KOPT-K1 (cell line): ENCODE measurements at regions not wholly inside any gene's neighbourhood (a gene's known extent, or its start where the extent isn't known, plus 50 kb on each side); places are given as distances from the start of the nearest gene placed in this dataset.

Experiments
- H3K27ac ChIP-seq: fragments of 200-600 bp; sonication (generic); 2 replicates; pipeline ENCODE4 v1.5.1; 2016; ENCODE audit warnings: antibody characterized with exemption, mild to moderate bottlenecking, low read depth, low read length; ENCODE audit not compliant: poor library complexity, severe bottlenecking
- H3K36me3 ChIP-seq: fragments of 200-600 bp; sonication (generic); 2 replicates; pipeline ENCODE4 v1.5.1; 2017; ENCODE audit warnings: antibody characterized with exemption, mild to moderate bottlenecking, low read length, moderate library complexity; ENCODE audit not compliant: insufficient read depth
- H3K9me3 ChIP-seq: fragments of 200-600 bp; sonication (generic); 2 replicates; pipeline ENCODE4 v1.5.1; 2017; ENCODE audit warnings: antibody characterized with exemption, low read length, mild to moderate bottlenecking; ENCODE audit not compliant: insufficient read depth, poor library complexity, severe bottlenecking

DNA sequence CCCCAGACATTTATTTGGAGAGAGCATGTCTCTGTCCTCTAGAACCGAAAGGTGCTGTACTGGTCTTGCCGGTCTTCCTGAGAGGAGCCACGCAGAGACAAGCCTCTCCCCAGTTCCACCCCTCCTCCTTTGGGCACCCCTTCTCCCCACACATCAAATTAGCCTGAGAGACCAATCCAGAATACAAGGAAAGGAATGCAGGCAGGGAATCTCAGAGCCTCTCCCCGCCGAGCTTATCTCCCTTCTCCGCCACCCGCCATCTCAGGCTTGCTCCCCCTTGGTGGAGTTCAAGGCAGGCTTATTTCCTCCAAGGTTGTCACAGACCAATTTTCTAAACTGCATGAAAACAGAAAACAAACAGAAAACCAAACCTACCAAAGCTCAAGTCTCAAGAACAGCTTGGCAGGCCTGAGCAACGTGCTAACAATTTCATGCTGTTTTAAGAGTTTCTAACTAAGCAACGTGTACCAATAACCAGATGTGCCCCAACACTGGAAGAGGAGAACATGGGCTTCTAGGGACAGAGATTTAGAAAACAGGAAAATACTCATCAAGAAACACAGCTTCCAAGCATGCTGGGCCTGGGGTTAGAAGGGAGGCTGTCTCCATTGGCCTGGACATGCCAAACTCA lies 124.5 kb upstream of the PKDCC start:
- H3K36me3 ChIP-seq, result no peaks in the 10 kb centered on the region
- no peaks in the 10 kb centered on the region for H3K9me3 ChIP-seq
- H3K27ac ChIP-seq, result no peak overlapping the region

DNA sequence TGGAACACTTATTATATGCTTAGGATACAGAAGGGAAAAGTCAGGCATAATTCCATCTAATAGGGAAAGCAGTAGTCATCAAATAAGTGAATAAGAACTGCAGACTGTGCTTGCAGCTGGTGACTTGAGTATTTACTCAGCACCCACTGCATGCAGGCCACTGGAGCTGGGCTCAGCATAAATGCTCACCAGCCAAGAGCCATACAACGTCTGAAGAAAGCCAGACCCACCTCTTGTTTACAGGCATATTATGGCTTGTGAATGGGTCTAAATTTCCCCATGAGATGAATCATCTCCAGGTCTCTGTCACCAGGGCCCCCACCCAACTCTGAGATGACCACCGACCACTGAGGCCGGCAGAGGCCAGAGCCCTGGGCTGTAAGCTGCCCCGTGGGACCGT lies 123.8 kb upstream of the PKDCC start:
- H3K36me3 ChIP-seq, result no peaks in the 10 kb centered on the region
- H3K9me3 ChIP-seq, result no peaks in the 10 kb centered on the region
- no peak overlapping the region for H3K27ac ChIP-seq

DNA sequence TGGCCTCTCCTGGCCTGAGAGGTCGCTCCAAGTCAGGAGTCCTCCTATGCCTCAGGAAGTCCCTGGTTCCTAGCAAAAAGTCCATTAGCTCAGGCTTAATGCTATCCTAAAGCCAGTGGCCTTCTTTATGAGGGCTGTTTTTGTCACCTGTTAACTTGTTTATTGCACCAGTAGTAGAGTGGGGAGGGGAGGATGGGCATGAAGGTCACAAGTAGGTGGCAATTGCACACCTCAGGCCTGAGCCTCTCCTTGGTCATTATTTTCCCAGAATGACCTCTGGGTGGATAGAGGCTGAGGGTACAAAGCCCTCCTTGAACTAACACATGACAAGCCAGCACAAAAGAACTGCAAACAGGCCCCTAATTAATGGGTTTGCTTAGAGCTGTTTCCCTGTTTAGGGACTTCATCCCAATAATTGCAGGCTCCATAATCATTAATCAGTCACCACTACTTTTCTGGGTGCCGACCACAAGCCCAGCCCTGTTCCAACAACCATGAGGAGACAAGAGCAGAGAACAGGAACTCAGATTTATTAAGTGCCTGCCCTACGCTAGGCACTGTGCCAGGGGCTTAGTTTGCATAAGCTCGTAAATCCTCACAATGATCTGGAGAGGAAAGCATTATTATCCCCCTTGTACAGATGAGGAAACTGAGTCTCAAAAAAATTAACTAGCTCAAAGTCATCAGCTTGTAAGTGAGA lies 123.0 kb upstream of the PKDCC start:
- H3K36me3 ChIP-seq, result no peaks in the 10 kb centered on the region
- H3K27ac ChIP-seq, result no peak overlapping the region
- H3K9me3 ChIP-seq, result no peaks in the 10 kb centered on the region

DNA sequence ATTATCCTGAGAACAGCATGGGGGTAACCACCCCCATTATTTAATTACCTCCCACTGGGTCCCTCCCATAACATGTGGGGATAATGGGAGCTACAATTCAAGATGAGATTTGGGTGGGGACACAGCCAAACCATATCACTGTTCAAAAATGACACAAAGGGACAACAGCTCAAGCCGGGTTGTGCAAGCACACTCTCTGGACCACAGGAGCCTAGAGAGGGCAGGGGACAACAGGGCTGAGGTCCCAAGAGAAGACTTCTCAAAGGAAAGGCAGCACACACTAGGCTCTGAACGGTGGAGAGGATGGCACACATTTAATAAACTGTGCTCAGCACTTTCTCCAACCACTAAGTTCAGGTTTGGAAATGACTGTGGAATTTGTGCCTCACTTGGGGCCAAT lies 122.1 kb upstream of the PKDCC start:
- Histone ChIP-seq H3K36me3 (no peaks in the 10 kb centered on the region), H3K27ac (no peak overlapping the region), H3K9me3 (no peaks in the 10 kb centered on the region)

DNA sequence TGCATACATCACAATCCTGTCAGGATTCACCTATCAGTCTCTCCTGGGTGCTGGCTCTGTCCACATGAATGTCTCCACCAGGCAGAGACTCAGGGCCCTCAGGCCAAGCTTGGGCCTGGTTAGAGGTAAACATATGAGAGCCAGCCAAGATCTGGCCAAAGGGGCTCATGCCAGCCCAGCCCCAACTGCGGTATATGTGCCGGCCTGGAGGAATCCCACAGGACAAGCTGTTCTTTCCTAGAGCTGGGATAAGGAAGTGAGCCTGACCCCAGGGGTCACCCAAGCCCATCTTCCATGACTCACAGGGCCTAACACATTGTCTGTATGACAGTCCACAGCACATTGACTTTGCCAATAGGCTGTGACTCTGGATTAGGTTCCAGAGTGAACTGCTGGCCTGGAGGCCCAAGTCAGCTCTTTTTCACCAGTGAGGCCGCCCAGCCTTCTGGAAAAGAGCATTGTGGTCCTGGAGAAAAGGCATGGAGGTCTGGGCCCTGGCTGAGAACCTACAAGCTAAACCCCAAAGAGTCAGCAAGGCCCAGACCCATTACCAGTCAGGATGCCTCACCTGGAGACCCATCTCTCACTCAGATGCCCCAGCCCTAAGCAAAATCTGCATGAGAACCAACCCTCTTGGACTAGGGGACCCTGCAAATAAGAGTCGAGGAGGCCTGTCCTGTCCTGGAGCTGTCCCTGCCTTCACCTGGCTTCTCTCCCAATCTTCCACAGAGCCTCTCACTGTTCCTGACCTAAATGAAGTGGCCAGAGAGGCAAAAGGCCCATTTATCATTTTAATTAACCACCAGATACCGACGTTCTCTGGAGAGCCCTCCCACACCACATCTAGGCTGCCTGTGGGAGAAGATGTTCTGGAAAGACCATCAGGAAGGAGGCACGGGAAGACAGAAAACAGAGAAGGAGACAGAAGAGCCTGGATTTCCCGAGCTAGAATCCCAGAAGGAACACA lies 120.9 kb upstream of the PKDCC start:
- H3K36me3 ChIP-seq, result no peaks in the 10 kb centered on the region
- no peaks in the 10 kb centered on the region for H3K9me3 ChIP-seq
- H3K27ac ChIP-seq, result no peak overlapping the region

DNA sequence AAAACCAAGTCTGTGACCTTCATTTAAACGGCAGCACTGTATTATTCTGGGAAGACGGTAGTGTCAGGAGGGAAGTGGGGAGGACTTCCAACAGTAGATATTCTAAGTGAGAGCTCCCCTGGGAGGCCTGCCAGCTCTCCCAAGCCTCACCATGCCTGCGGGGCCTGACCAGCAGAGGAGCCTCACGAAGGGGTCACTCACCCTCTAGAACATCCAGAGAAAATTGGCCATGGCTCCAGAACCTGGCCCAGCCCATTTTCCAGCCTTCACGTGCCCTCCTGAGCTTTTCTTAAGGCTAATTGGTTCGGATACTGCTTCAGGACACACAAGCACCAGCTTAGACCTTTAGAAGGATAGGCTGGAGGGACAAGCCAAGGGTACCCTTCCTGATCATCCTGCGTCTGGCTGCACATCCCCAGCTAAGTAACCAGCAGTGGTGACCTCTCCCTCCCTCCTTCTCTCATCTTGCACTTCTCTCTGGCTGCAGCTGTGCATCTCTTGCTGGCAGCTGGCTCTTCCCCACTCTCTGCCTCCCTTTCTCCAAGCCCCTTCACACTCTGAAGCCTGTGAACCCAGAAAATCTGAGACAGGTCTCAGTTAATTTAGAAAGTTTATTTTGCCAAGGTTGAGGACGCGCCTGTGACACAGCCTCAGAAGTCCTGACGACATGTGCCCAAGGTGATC lies 120.1 kb upstream of the PKDCC start:
- Histone ChIP-seq H3K9me3 (no peaks in the 10 kb centered on the region), H3K27ac (no peak overlapping the region), H3K36me3 (no peaks in the 10 kb centered on the region)

DNA sequence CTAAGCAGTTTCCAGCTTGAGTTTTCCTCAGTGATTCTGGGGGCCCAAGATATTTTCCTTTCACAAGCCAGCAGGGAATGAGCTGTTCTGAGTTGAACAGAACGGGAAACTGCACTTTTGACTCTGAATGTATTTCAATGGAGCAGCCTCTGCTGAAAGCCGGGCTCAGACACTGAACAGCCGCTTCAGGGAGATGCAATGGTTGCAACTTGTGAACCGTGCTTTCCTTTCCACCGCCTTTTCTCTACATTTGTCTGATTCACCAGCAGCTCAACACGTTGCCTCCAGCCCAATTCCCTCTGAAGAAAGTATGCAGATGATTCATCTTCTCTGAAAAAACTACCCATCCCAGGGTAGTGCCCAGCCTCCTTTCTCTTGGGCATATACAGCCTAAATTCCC lies 119.3 kb upstream of the PKDCC start:
- Histone ChIP-seq H3K36me3 (no peaks in the 10 kb centered on the region), H3K27ac (no peak overlapping the region), H3K9me3 (no peaks in the 10 kb centered on the region)

DNA sequence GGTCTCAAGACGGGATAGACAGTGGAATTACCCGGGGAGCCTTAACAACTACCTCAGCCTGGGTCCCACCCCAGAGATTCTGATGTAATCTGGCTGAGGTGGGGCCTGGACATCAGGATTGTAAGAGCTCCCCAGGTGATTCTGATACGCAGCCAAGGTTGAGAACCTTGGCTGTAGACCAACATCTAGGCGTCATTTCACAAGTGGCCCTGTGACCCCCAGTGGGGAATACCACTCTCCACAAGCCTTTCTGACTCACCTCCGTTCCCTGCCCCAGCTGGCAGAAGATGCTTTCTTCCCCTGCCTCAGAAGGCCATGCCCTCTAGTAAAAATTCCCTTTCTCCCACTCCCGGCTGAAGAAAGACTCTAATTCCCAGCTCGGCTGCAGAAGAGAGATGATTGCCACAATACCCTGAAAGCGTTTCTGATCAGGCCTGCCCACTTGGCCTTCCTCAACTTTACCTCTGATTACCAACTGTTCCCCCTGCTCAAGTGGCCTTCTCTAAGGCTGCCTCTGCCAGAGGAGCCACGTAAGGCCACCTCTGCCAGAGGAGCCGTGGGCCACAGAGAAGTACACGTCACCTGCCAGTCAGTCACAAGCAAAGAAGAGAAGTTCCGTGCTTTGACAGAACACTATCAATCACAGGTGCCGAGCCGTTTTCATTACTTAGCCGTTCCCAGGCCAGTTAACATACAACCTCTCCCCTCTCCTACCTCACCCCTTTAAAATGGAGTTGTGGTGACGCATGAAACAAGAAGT lies 116.8 kb upstream of the PKDCC start:
- Histone ChIP-seq H3K27ac (no peak overlapping the region), H3K9me3 (no peaks in the 10 kb centered on the region), H3K36me3 (no peaks in the 10 kb centered on the region)

DNA sequence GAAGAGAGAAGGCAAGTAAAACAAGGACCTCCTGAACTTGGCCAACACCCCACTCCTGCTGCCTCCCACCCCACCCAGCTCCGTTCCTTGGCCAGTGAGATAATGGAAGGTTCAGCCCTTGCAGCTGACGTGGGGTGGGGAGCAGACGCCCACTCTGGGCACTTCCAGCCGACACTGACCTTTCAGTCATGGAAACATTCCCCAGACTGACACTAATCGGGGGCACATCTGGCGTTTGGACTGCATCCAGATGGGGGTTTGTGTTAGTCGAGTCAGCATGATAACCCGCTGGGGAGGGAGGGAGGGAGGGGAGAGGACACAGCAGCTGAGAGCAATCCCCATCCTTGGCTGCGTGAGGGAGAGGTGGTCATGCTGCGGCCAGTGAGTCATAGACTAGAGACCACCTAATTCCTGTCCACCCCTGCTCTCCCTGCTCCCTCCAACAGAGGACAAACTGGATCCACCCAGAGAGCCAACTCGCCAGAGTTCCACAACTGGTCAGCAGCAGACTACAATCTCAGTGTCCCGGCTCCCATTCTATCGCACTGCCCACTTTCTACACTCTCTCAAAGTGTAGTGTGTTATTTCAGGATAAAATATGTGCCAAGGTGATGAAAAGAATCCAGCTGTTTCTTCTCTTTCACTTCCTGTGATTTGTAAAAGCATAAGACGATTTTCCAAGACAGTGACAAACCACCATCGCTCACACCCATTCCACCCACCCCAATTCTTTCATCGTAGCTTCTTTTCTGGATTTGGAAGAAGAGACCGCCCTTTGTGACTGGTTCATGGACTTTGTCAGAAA lies 115.4 kb upstream of the PKDCC start:
- Histone ChIP-seq H3K36me3 (no peaks in the 10 kb centered on the region), H3K9me3 (no peaks in the 10 kb centered on the region), H3K27ac (no peak overlapping the region)

DNA sequence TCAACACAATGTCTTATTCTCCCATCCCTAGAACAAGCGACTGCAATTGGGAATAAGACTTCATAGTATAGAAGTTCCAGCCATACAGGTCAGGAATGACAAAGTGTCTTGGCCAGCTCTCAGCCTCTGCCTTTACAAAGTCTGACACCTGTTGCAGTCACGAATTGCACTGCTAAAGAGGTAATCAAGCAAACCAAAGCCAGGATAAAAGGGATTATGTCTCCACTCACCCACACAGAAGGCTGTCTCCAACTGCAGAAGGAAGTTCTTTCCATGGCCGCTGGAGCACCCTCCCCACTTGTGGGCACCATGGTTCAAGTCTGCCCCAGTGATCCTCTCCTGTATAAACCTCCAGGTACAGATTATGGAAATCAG lies 114.8 kb upstream of the PKDCC start:
- Histone ChIP-seq H3K9me3 (no peaks in the 10 kb centered on the region), H3K27ac (no peak overlapping the region), H3K36me3 (no peaks in the 10 kb centered on the region)

DNA sequence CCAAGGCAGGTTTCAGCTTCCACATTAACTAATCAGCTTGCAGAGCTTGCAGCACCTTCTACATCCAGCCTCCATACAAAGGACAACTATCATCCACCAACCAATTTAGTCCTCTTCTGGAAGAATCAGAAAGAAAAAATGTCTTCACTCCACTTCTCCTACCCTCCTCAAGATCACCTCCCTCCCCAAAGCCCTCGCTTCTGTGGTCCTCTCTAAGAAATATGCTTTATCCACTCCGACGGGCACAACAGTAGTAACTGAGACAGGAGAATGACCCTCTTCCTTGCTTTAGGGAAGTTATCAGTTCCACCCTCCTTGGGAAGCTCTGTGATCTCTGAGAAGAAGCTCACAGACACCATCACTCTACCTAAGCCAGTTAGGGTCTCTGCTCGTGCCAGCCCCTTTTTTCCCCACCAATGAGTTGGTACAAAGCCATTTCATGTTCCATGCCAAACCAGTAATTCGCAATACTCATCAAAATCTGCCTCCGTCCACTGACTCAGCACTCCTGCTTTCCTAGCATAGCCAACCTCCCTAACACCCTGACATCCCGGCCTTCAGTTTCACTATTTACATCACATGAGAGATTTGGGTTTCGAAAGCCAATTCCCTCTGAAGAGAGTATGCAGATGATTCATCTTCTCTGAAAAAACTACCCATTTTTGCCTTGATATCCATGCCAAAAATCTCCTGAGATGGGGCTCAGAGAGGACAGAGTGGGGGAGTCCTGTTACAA lies 114.1 kb upstream of the PKDCC start:
- H3K36me3 ChIP-seq, result no peaks in the 10 kb centered on the region
- H3K9me3 ChIP-seq, result no peaks in the 10 kb centered on the region
- no peak overlapping the region for H3K27ac ChIP-seq

DNA sequence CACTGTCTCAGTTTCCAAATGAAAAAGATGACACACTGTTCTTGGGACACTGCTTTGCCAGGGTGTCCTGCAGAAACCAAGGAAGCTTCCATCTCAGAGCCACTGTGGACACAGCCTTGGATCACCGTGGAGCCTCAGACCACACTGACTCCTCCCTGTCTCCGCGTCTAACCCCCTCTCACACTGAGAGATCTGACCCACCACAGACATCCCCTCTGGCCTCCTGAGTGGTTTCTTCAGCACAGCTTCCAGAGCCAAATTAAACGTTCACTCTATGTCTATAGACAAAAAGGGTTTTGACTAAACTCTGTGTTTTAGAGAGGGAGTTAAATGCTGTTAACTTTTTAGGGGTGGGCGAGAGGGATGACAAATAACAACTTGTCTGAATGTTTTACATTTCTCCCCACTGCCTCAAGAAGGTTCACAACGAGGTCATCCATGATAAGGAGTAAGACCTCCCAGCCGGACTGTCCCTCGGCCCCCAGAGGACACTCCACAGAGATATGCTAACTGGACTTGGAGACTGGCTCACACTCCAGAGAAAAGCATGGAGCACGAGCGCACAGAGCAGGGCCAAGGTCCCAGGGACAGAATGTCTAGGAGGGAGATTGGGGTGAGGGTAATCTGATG lies 113.4 kb upstream of the PKDCC start:
- H3K9me3 ChIP-seq, result no peaks in the 10 kb centered on the region
- H3K27ac ChIP-seq, result no peak overlapping the region
- no peaks in the 10 kb centered on the region for H3K36me3 ChIP-seq

DNA sequence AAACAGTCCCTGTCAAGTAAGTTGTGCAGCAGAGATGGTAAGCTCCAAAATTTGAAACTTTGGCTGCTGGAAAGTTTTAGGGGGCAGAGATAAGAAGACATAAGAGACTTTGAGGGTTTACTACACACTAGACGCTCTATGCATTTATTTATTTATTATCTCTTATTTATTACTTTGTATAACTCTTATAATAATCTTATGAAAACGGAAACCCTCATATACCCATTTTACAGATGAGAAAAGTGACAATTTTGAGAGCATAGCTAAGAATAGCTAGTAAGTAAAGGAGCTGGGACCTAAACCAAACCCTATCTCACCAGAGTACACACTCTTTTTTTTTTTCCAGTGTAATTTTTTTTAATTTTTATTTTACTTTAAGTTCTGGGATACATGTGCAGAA lies 112.8 kb upstream of the PKDCC start:
- H3K27ac ChIP-seq, result no peak overlapping the region
- no peaks in the 10 kb centered on the region for H3K9me3 ChIP-seq
- H3K36me3 ChIP-seq, result no peaks in the 10 kb centered on the region
